Jurkat, Clone E6-1 (cell line): ENCODE measurements at regions not wholly inside any gene's neighbourhood (a gene's known extent, or its start where the extent isn't known, plus 50 kb on each side); places are given as distances from the start of the nearest gene placed in this dataset.
"Not testable (repeated sequence)": the region's sequence is repeated elsewhere in the genome, so short reads cannot be mapped to it uniquely, and the experiment has no call there.

Experiments
- DNase-seq: peaks from one replicate; pipeline ENCODE4 v3.0.0-alpha.2; 2011; ENCODE audit warnings: low read depth, low spot score
- H3K4me3 ChIP-seq: 2 replicates; pipeline ENCODE4 v1.5.1; 2011; ENCODE audit warnings: mild to moderate bottlenecking, low read length, control low read depth, moderate library complexity

GRCh38 chr10:28911511-28911910, 234.2 kb downstream of the BAMBI start:
- H3K4me3 ChIP-seq, DNase-seq: not testable (repeated sequence)

- no peak for DNase-seq
- no peak overlapping the region for H3K4me3 ChIP-seq
Observed at GRCh38 chr10:28912017-28912783, 234.9 kb downstream of the BAMBI start.

- DNase-seq: no peak
- H3K4me3 ChIP-seq: no peak overlapping the region
Observed at GRCh38 chr10:28913436-28914237, 236.3 kb downstream of the BAMBI start.

- no peak overlapping the region for H3K4me3 ChIP-seq
- no peak for DNase-seq
Observed at GRCh38 chr10:28914701-28915100, 237.4 kb downstream of the BAMBI start.

- H3K4me3 ChIP-seq: no peak overlapping the region
- DNase-seq: no peak
Observed at GRCh38 chr10:28915989-28916588, 238.8 kb downstream of the BAMBI start.

GRCh38 chr10:28920091-28920490, 242.8 kb downstream of the BAMBI start:
- H3K4me3 ChIP-seq: no peak overlapping the region
- no peak for DNase-seq

- DNase-seq: no peak
- no peak overlapping the region for H3K4me3 ChIP-seq
Observed at GRCh38 chr10:28922127-28922526, 244.8 kb downstream of the BAMBI start.

GRCh38 chr10:28922861-28923260, 245.5 kb downstream of the BAMBI start:
- DNase-seq: no peak
- no peak overlapping the region for H3K4me3 ChIP-seq

GRCh38 chr10:28924717-28925116, 247.4 kb downstream of the BAMBI start:
- DNase-seq: no peak

GRCh38 chr10:28925121-28925663, 247.9 kb downstream of the BAMBI start:
- H3K4me3 ChIP-seq: no peak overlapping the region
- DNase-seq: no peak

More at GRCh38 chr10:28924717-28925116, 247.4 kb downstream of the BAMBI start:
- H3K4me3 ChIP-seq: no peak overlapping the region

- DNase-seq: no peak
- no peak overlapping the region for H3K4me3 ChIP-seq
Observed at GRCh38 chr10:28926932-28927331, 249.6 kb downstream of the BAMBI start.

GRCh38 chr10:28928484-28928883, 251.2 kb downstream of the BAMBI start:
- no peak for DNase-seq
- no peak overlapping the region for H3K4me3 ChIP-seq

- no peak overlapping the region for H3K4me3 ChIP-seq
- DNase-seq: no peak
Observed at GRCh38 chr10:28929942-28930341, 252.6 kb downstream of the BAMBI start.

GRCh38 chr10:28930514-28931495, 253.5 kb downstream of the BAMBI start:
- no peak overlapping the region for H3K4me3 ChIP-seq
- DNase-seq: no peak

- DNase-seq: no peak
- H3K4me3 ChIP-seq: no peak overlapping the region
Observed at GRCh38 chr10:28935061-28935460, 257.7 kb downstream of the BAMBI start.

- no peak overlapping the region for H3K4me3 ChIP-seq
- DNase-seq: no peak
Observed at GRCh38 chr10:28937959-28938358, 260.6 kb downstream of the BAMBI start.

GRCh38 chr10:28938745-28939144, 261.4 kb downstream of the BAMBI start:
- DNase-seq: no peak
- H3K4me3 ChIP-seq: no peak overlapping the region

- no peak for DNase-seq
- H3K4me3 ChIP-seq: no peak overlapping the region
Observed at GRCh38 chr10:28939281-28940157, 262.2 kb downstream of the BAMBI start.
